ENCODE measurements at regions not wholly inside any gene's neighbourhood (a gene's known extent, or its start where the extent isn't known, plus 50 kb on each side); places are given as distances from the start of the nearest gene placed in this dataset.

GRCh38 chr3:101979033-101979432, 129.7 kb downstream of the NFKBIZ start:
- TF ChIP-seq POLR2A (IDR thresholded peaks at IDR 0.05; ENCODE audit: low read length), result no peak
- no peak for TF ChIP-seq GATA1 (IDR thresholded peaks at IDR 0.05; ENCODE audit: low read depth, low read length)

Data from erythroblast (primary cell).